ENCODE measurements at regions not wholly inside any gene's neighbourhood (a gene's known extent, or its start where the extent isn't known, plus 50 kb on each side); places are given as distances from the start of the nearest gene placed in this dataset.

GRCh38 chr2:67950919-67951318 is 111.9 kb downstream of the C1D start:
- DNase-seq (ENCODE audit: low read depth in 4 of 4, low spot score in 1 of 4): no peak

DNA sequence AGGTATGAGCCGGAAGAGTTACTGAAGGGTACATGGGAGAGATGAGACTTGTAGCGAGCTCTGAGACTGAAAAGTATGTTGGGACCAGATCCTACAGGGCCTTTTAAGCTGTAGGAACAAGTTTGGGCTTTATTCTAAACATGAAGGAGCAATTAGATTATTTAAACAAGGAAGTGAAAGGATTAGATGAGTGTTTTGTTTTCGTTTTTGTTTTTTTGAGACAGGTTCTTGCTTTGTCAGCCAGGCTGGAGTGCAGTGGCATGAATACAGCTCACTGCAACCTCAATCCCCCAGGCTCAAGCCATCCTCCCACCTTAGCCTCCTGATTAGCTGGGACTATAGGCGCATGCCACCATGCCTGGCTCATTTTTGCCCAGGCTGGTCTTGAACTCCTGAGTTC is 110.7 kb downstream of the C1D start:
- no peak for DNase-seq (ENCODE audit: low read depth in 4 of 4, low spot score in 1 of 4)

DNA sequence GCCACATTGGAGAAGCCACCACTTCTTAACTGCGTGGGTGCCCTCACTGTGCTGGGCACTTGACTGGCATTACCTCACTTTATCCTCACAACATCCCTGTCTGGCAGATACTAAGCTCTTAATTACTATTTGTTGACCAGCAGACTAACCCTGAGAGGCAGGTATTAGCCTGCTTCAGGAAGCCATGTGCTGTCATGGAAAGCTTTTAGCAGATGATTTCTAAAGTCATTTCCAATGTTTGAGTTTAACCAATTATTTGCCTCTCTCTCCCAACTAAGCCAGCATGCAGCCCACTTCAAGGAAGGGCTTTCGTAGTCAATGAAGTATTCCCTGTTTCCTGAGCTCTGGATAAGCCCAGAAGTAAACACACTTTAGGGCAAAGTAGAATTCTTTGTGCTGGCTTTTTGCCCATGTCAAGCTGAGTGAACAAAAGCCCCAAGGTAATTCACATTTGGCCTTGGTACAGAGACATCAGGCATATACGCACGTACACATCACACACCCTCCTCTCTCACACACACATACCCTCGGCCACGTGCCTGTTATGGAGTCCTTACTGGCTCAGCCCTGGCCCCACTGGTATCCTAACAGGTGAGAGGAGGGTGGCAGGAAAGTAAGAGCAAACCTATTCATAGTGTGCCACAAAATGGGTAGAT is 108.6 kb downstream of the C1D start:
- no peak for DNase-seq (ENCODE audit: low read depth in 4 of 4, low spot score in 1 of 4)

DNA sequence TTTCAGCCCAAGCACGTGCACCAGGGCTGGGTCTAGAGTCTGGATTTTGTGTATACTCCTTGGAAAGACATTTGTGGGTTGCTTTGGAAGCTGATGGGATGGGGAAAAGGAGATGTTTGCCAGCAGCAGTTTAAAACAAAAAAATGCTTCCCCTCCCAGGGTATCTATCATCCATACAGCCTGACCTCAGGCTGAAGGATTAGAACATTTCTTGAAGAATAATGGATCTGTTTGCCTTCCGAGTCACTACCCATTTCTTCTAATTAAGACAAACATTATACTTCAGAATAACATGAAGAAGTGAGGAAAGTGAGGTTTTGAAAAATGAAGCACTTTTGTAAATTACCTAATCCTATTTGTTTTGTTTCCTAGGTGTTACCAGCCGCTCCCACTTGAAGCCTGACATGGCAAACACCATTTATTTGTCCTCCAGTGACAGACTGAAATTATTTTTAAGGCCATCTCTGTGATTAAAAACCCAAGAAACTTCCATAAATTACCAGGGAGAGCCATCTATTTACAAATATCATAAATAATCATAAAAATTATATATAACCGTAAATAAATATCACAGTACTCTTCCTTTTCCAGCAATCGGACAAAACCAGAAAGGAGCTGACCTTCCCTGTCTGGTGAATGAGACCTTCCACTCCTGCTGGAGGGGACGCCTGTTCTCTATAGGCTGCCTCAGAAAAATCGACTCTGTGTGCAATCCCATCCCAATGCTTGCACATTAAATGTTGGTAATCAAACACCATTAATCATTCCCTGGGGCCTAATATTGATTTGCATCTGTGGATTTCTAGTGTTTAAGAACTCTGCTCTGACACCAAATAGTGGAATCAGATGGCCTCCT is 106.8 kb downstream of the C1D start:
- DNase-seq (ENCODE audit: low read depth in 4 of 4, low spot score in 1 of 4): no peak

DNA sequence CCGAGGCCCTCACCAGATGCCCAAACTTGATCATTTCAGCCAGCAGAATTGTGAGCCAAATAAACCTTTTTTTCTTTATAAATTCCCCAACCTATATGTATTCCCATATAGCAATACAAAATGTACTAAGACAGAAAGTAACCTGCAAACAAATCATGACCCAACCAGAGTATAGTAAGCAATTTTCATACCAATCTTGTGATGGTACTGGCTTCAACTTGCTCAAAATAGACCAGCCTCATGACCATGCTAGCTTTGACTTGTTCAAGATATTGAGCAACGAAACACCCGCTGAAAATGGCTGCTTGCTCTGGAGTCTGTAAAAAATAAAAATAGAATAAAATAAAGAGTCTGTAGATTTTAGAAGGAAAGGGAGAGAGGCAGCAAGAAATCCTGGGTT is 97.6 kb downstream of the C1D start:
- no peak for DNase-seq (ENCODE audit: low read depth in 4 of 4, low spot score in 1 of 4)

DNA sequence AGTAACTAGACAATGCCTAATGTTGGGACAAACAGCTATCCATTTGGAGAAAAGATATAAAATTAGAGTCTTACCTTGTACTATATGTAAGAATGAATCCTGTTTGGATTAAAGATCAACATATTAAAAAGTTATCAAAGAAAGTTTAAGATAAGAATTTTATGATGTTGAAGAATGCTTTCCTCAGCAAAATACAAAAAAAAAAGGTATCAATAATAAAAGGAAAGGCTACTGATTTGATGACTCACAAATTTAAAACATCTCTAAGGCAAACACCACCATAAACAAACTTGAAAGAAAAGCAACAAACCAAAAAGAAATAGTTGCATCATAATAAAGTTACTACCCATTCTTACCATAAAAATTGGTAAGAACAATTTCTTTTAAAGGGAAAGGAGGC is 92.7 kb downstream of the C1D start:
- no peak for DNase-seq (ENCODE audit: low read depth in 4 of 4, low spot score in 1 of 4)

GRCh38 chr2:67970542-67970941 is 92.3 kb downstream of the C1D start:
- DNase-seq (ENCODE audit: low read depth in 4 of 4, low spot score in 1 of 4): no peak

GRCh38 chr2:67974559-67975430 is 88.0 kb downstream of the C1D start:
- DNase-seq (ENCODE audit: low read depth in 4 of 4, low spot score in 1 of 4): no peak

GRCh38 chr2:67977464-67977863 is 85.3 kb downstream of the C1D start:
- DNase-seq (ENCODE audit: low read depth in 4 of 4, low spot score in 1 of 4): no peak

- no peak for DNase-seq (ENCODE audit: low read depth in 4 of 4, low spot score in 1 of 4)
These were observed 79.8 kb downstream of the C1D start for GRCh38 chr2:67982956-67983355.

GRCh38 chr2:67984600-67984999 is 78.2 kb downstream of the C1D start:
- no peak for DNase-seq (ENCODE audit: low read depth in 4 of 4, low spot score in 1 of 4)

- no peak for DNase-seq (ENCODE audit: low read depth in 4 of 4, low spot score in 1 of 4)
These were observed 77.2 kb downstream of the C1D start for GRCh38 chr2:67985586-67985985.

GRCh38 chr2:67986258-67986657 is 76.5 kb downstream of the C1D start:
- DNase-seq (ENCODE audit: low read depth in 4 of 4, low spot score in 1 of 4): no peak
